HG02938 (cell line): ENCODE measurements at regions not wholly inside any gene's neighbourhood (a gene's known extent, or its start where the extent isn't known, plus 50 kb on each side); places are given as distances from the start of the nearest gene placed in this dataset.

Experiments
- ATAC-seq: cut with Tn5 transposase; IDR thresholded peaks from one replicate; pipeline ENCODE4 v1.9.1; 2021; ENCODE audit warnings: mild to moderate bottlenecking, moderate library complexity; ENCODE audit not compliant: unreplicated experiment

- no peak for ATAC-seq
Measured at GRCh38 chr18:31247574-31248199, 70.3 kb upstream of the DSG1 start.

GRCh38 chr18:31248783-31249521 is 69.0 kb upstream of the DSG1 start:
- ATAC-seq = no peak

GRCh38 chr18:31250902-31251301 is 67.1 kb upstream of the DSG1 start:
- no peak for ATAC-seq

GRCh38 chr18:31252522-31252921 is 65.4 kb upstream of the DSG1 start:
- no peak for ATAC-seq

- no peak for ATAC-seq
Measured at GRCh38 chr18:31255953-31256352, 62.0 kb upstream of the DSG1 start.

- no peak for ATAC-seq
Measured at GRCh38 chr18:31258789-31259188, 59.2 kb upstream of the DSG1 start.

GRCh38 chr18:31261792-31262582 is 56.0 kb upstream of the DSG1 start:
- no peak for ATAC-seq

GRCh38 chr18:31267823-31268481 is 50.0 kb upstream of the DSG1 start:
- ATAC-seq = peak; percentile 62
